Liver (tissue), 3 donors: ENCODE measurements at regions not wholly inside any gene's neighbourhood (a gene's known extent, or its start where the extent isn't known, plus 50 kb on each side); places are given as distances from the start of the nearest gene placed in this dataset.

ENCODE experiments used
- NR2F2 ChIP-seq: IDR thresholded peaks from 2 replicates; pipeline ENCODE4 v1.6.1; 2016; ENCODE audit warnings: antibody characterized with exemption
- SP1 ChIP-seq: IDR thresholded peaks from 2 replicates; pipeline ENCODE4 v1.6.1; 2018; ENCODE audit warnings: antibody characterized with exemption, mild to moderate bottlenecking
- TF ChIP-seq, protein P1 (sequence below): fragments of 150-350 bp; IDR thresholded peaks from 2 replicates; pipeline ENCODE4 v1.5.1; 2017; ENCODE audit warnings: improper control_type of control experiment, low read depth, low read length; ENCODE audit not compliant: missing input control
- donor health status: healthy.
- donor health status: healthy.

DNA sequence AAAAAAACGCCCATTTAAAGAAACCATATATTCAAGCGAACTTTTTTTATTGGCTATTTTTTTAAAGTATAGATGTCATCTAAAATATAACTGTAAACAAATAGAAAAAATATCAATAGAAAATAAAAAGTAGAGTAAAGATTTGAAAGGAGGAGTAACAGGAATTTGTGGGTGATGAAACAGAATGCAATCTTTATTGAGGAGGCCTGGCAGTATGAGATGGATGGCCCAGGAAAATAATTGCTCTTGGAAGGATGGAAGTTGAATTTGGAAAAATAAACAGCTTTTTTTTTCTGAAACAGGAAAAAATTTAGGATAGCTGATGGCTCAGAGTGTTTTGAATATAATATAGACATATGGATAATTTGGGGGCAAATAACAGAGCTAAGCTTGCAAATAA is 219.0 kb downstream of the CASP12 start:
- TF ChIP-seq, protein P1, sequence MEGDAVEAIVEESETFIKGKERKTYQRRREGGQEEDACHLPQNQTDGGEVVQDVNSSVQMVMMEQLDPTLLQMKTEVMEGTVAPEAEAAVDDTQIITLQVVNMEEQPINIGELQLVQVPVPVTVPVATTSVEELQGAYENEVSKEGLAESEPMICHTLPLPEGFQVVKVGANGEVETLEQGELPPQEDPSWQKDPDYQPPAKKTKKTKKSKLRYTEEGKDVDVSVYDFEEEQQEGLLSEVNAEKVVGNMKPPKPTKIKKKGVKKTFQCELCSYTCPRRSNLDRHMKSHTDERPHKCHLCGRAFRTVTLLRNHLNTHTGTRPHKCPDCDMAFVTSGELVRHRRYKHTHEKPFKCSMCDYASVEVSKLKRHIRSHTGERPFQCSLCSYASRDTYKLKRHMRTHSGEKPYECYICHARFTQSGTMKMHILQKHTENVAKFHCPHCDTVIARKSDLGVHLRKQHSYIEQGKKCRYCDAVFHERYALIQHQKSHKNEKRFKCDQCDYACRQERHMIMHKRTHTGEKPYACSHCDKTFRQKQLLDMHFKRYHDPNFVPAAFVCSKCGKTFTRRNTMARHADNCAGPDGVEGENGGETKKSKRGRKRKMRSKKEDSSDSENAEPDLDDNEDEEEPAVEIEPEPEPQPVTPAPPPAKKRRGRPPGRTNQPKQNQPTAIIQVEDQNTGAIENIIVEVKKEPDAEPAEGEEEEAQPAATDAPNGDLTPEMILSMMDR = no peak
- TF ChIP-seq SP1 (no peak), NR2F2 (no peak)
